Muscle of arm (tissue), 1 donor: ENCODE measurements at regions not wholly inside any gene's neighbourhood (a gene's known extent, or its start where the extent isn't known, plus 50 kb on each side); places are given as distances from the start of the nearest gene placed in this dataset.
"Not testable (repeated sequence)": the region's sequence is repeated elsewhere in the genome, so short reads cannot be mapped to it uniquely, and the experiment has no call there.

Source experiments
- DNase-seq: peaks from one replicate; pipeline ENCODE4 v3.0.0-alpha.2; 2013

GRCh38 chr11:42768576-42768975 lies 543.2 kb upstream of the API5 start:
- DNase-seq: no peak

GRCh38 chr11:42770444-42771065 lies 541.2 kb upstream of the API5 start:
- peak; percentile 31 for DNase-seq

- no peak for DNase-seq
Observed at GRCh38 chr11:42772886-42773285, 538.9 kb upstream of the API5 start.

- DNase-seq: no peak
Observed at GRCh38 chr11:42773729-42774128, 538.1 kb upstream of the API5 start.

- DNase-seq: no peak
Observed at GRCh38 chr11:42774567-42774966, 537.2 kb upstream of the API5 start.

GRCh38 chr11:42777776-42778175 lies 534.0 kb upstream of the API5 start:
- DNase-seq: no peak

- DNase-seq: no peak
Observed at GRCh38 chr11:42778193-42778592, 533.6 kb upstream of the API5 start.

GRCh38 chr11:42779555-42779954 lies 532.2 kb upstream of the API5 start:
- DNase-seq: no peak

GRCh38 chr11:42786981-42787380 lies 524.8 kb upstream of the API5 start:
- no peak for DNase-seq

GRCh38 chr11:42795483-42795882 lies 516.3 kb upstream of the API5 start:
- DNase-seq: not testable (repeated sequence)

GRCh38 chr11:42800041-42800440 lies 511.8 kb upstream of the API5 start:
- DNase-seq: no peak

GRCh38 chr11:42802201-42802899 lies 509.4 kb upstream of the API5 start:
- DNase-seq: no peak

GRCh38 chr11:42806191-42806590 lies 505.6 kb upstream of the API5 start:
- no peak for DNase-seq

- DNase-seq: no peak
Observed at GRCh38 chr11:42812361-42812760, 499.4 kb upstream of the API5 start.

- DNase-seq: no peak
Observed at GRCh38 chr11:42812960-42813359, 498.8 kb upstream of the API5 start.

GRCh38 chr11:42816471-42816870 lies 495.3 kb upstream of the API5 start:
- DNase-seq: no peak

- DNase-seq: no peak
Observed at GRCh38 chr11:42819126-42819525, 492.7 kb upstream of the API5 start.

- not testable (repeated sequence) for DNase-seq
Observed at GRCh38 chr11:42822188-42822587, 489.6 kb upstream of the API5 start.

GRCh38 chr11:42823546-42823945 lies 488.2 kb upstream of the API5 start:
- no peak for DNase-seq

- DNase-seq: no peak
Observed at GRCh38 chr11:42824067-42824466, 487.7 kb upstream of the API5 start.

- DNase-seq: no peak
Observed at GRCh38 chr11:42825598-42825997, 486.2 kb upstream of the API5 start.

- no peak for DNase-seq
Observed at GRCh38 chr11:42827845-42828244, 484.0 kb upstream of the API5 start.

GRCh38 chr11:42837994-42838393 lies 473.8 kb upstream of the API5 start:
- peak; percentile 2 for DNase-seq
